ENCODE measurements at regions not wholly inside any gene's neighbourhood (a gene's known extent, or its start where the extent isn't known, plus 50 kb on each side); places are given as distances from the start of the nearest gene placed in this dataset.
"Not testable (repeated sequence)": the region's sequence is repeated elsewhere in the genome, so short reads cannot be mapped to it uniquely, and the experiment has no call there.

GRCh38 chrY:12360496-12360895 is 340.5 kb upstream of the USP9Y start:
- DNase-seq = no peak

- no peak for DNase-seq
These were observed 335.6 kb upstream of the USP9Y start for GRCh38 chrY:12365311-12365910.

GRCh38 chrY:12374588-12374987 is 326.4 kb upstream of the USP9Y start:
- not testable (repeated sequence) for DNase-seq

- not testable (repeated sequence) for DNase-seq
These were observed 309.1 kb upstream of the USP9Y start for GRCh38 chrY:12391655-12392559.

GRCh38 chrY:12393190-12393589 is 307.8 kb upstream of the USP9Y start:
- DNase-seq = no peak

GRCh38 chrY:12395381-12396120 is 305.5 kb upstream of the USP9Y start:
- not testable (repeated sequence) for DNase-seq

GRCh38 chrY:12403916-12404315 is 297.1 kb upstream of the USP9Y start:
- no peak for DNase-seq

GRCh38 chrY:12408236-12408635 is 292.8 kb upstream of the USP9Y start:
- DNase-seq = no peak

- no peak for DNase-seq
These were observed 290.3 kb upstream of the USP9Y start for GRCh38 chrY:12410696-12411095.

GRCh38 chrY:12421072-12421787 is 279.8 kb upstream of the USP9Y start:
- no peak for DNase-seq

GRCh38 chrY:12421788-12422124 is 279.3 kb upstream of the USP9Y start:
- DNase-seq = no peak

- no peak for DNase-seq
These were observed 278.5 kb upstream of the USP9Y start for GRCh38 chrY:12422536-12422935.

GRCh38 chrY:12423416-12424252 is 277.4 kb upstream of the USP9Y start:
- DNase-seq = no peak

- DNase-seq = no peak
These were observed 275.5 kb upstream of the USP9Y start for GRCh38 chrY:12425506-12425905.

GRCh38 chrY:12427361-12427760 is 273.7 kb upstream of the USP9Y start:
- DNase-seq = no peak

GRCh38 chrY:12431546-12431945 is 269.5 kb upstream of the USP9Y start:
- DNase-seq = no peak

- DNase-seq = not testable (repeated sequence)
These were observed 262.2 kb upstream of the USP9Y start for GRCh38 chrY:12438823-12439222.

GRCh38 chrY:12444200-12444599 is 256.8 kb upstream of the USP9Y start:
- DNase-seq = no peak

- not testable (repeated sequence) for DNase-seq
These were observed 254.4 kb upstream of the USP9Y start for GRCh38 chrY:12446486-12447265.

- DNase-seq = not testable (repeated sequence)
These were observed 252.5 kb upstream of the USP9Y start for GRCh38 chrY:12448561-12448960.

- not testable (repeated sequence) for DNase-seq
These were observed 247.7 kb upstream of the USP9Y start for GRCh38 chrY:12453318-12453717.
